Panc1 (cell line): ENCODE measurements at regions not wholly inside any gene's neighbourhood (a gene's known extent, or its start where the extent isn't known, plus 50 kb on each side); places are given as distances from the start of the nearest gene placed in this dataset.

Experiments used
- ATAC-seq: fragments of 200-7000 bp; cut with Tn5 transposase; 2 replicates; pipeline ENCODE4 v1.9.1; 2020; ENCODE audit warnings: mild to moderate bottlenecking, moderate library complexity
- BruUV-seq: library from RNA; stranded (reverse); fragments of 400-500 nt; replicated peaks from 2 replicates; lab custom pipeline; 2021; lab: Mats Ljungman, UMichigan
- CTCF ChIA-PET: fragments of 300-600 bp; sonication (Branson Sonifier 250); formaldehyde crosslinking; loops from one replicate; lab custom pipeline; 2022; ENCODE audit warnings: antibody characterized with exemption; lab: Charles Lee
- POLR2A ChIA-PET: fragments of 300-600 bp; sonication (Branson Sonifier 250); formaldehyde crosslinking; loops from one replicate; lab custom pipeline; 2022; ENCODE audit warnings: antibody characterized with exemption; lab: Charles Lee
- DNase-seq: peaks from one replicate; pipeline ENCODE4 v3.0.0-alpha.2; 2010; ENCODE audit warnings: low read depth, low spot score
- H3K27ac ChIP-seq: 2 replicates; pipeline ENCODE4 v1.5.1; 2011; ENCODE audit warnings: mild to moderate bottlenecking, low read length, inconsistent platforms
- H3K27me3 ChIP-seq: fragments of 200-500 bp; sonication (Bioruptor generic); 2 replicates; pipeline ENCODE4 v1.6.0; 2014; ENCODE audit warnings: low read length, inconsistent platforms; ENCODE audit not compliant: control insufficient read depth, insufficient read depth
- H3K36me3 ChIP-seq: fragments of 200-500 bp; sonication (Bioruptor generic); 2 replicates; pipeline ENCODE4 v1.5.1; 2014; ENCODE audit warnings: inconsistent platforms, mild to moderate bottlenecking, low read length, moderate library complexity; ENCODE audit not compliant: control insufficient read depth, insufficient read depth
- H3K4me1 ChIP-seq: 2 replicates; pipeline ENCODE4 v1.5.1; 2011; ENCODE audit warnings: inconsistent platforms, mild to moderate bottlenecking, low read length, moderate library complexity; ENCODE audit not compliant: control insufficient read depth, insufficient read depth
- H3K4me3 ChIP-seq, 2 experiments: 2 replicates each; pipeline ENCODE4 v1.5.1; 2011 to 2012; ENCODE audit warnings: low read depth in 2 of 2, low read length in 2 of 2, mild to moderate bottlenecking in 2 of 2, inconsistent platforms in 1 of 2, moderate library complexity in 1 of 2
- H3K9me3 ChIP-seq: fragments of 200-500 bp; sonication (Bioruptor generic); 2 replicates; pipeline ENCODE4 v1.5.1; 2014; ENCODE audit warnings: low read depth, mild to moderate bottlenecking, inconsistent platforms, low read length, moderate library complexity; ENCODE audit not compliant: control insufficient read depth, insufficient read depth
- POLR2AphosphoS5 ChIP-seq: IDR thresholded peaks from 2 replicates; pipeline ENCODE4 v1.6.1; 2012; ENCODE audit warnings: mild to moderate bottlenecking, low read depth, low read length, moderate library complexity
- SIN3A ChIP-seq: IDR thresholded peaks from 2 replicates; pipeline ENCODE4 v1.6.1; 2012; ENCODE audit warnings: low read depth, mild to moderate bottlenecking, low read length, moderate library complexity, borderline replicate concordance; ENCODE audit not compliant: insufficient read depth
- TCF7L2 ChIP-seq: IDR thresholded peaks from 2 replicates; pipeline ENCODE4 v1.6.1; 2011; ENCODE audit warnings: mild to moderate bottlenecking, low read depth, low read length, inconsistent platforms
- in situ Hi-C: cut with HindIII; loops from 2 replicates; pipeline ENCODE4 v1.10.0; 2016; ENCODE audit warnings: low sequenced_read_pairs, low pct_unique_long_range_greater_than_20kb
- intact Hi-C: fragments of 100-400 bp; cut with micrococcal nuclease; formaldehyde crosslinking; loops from one replicate; pipeline ENCODE4 v1.10.0; 2022; ENCODE audit not compliant: unreplicated experiment
- TF ChIP-seq, protein P1 (sequence below): fragments of 450-650 bp; IDR thresholded peaks from 2 replicates; pipeline ENCODE4 v1.5.1; 2017; ENCODE audit warnings: mild to moderate bottlenecking
- TF ChIP-seq, protein P2 (sequence below), 2 experiments: IDR thresholded peaks; 2 replicates each; pipeline ENCODE4 v1.6.1; 2011 to 2012; ENCODE audit warnings: low read depth in 2 of 2, control low read depth in 1 of 2, low read length in 1 of 2, mild to moderate bottlenecking in 1 of 2, moderate library complexity in 1 of 2; ENCODE audit not compliant: insufficient read depth in 1 of 2

DNA sequence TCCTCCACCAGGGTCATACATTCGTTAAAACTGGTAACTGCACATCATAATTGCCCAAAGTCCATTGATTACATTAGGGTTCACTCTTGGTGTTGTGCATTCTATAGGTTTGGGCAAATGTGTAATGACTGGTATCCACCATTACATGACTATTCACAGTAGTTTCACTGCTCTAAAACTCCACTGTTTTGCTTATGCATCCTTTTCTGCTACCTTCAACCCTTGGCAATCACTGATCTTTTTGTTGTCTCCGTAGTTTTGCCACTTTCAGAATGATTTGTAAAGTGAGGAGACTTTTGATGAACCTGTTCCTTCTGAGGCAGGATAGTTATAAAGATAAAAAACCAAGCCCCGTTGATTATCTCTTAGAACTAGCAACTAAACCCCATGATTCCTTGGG is 187.3 kb upstream of the MCHR2 start:
- in situ Hi-C loops (no loop called here), intact Hi-C loops (no loop called here)
- no TSS peak for BruUV-seq
- DNase-seq (no peak), ATAC-seq (no peak)
- Histone ChIP-seq H3K27me3 (no peaks in the 10 kb centered on the region), H3K9me3 (no peaks in the 10 kb centered on the region), H3K4me1 (no peaks in the 10 kb centered on the region), H3K36me3 (no peaks in the 10 kb centered on the region), H3K4me3 (no peak overlapping the region), H3K27ac (no peak overlapping the region)
- TF ChIP-seq, protein P1, sequence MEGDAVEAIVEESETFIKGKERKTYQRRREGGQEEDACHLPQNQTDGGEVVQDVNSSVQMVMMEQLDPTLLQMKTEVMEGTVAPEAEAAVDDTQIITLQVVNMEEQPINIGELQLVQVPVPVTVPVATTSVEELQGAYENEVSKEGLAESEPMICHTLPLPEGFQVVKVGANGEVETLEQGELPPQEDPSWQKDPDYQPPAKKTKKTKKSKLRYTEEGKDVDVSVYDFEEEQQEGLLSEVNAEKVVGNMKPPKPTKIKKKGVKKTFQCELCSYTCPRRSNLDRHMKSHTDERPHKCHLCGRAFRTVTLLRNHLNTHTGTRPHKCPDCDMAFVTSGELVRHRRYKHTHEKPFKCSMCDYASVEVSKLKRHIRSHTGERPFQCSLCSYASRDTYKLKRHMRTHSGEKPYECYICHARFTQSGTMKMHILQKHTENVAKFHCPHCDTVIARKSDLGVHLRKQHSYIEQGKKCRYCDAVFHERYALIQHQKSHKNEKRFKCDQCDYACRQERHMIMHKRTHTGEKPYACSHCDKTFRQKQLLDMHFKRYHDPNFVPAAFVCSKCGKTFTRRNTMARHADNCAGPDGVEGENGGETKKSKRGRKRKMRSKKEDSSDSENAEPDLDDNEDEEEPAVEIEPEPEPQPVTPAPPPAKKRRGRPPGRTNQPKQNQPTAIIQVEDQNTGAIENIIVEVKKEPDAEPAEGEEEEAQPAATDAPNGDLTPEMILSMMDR = no peak
- TF ChIP-seq TCF7L2 (no peak), POLR2AphosphoS5 (no peak), SIN3A (no peak)
- TF ChIP-seq, protein P2, sequence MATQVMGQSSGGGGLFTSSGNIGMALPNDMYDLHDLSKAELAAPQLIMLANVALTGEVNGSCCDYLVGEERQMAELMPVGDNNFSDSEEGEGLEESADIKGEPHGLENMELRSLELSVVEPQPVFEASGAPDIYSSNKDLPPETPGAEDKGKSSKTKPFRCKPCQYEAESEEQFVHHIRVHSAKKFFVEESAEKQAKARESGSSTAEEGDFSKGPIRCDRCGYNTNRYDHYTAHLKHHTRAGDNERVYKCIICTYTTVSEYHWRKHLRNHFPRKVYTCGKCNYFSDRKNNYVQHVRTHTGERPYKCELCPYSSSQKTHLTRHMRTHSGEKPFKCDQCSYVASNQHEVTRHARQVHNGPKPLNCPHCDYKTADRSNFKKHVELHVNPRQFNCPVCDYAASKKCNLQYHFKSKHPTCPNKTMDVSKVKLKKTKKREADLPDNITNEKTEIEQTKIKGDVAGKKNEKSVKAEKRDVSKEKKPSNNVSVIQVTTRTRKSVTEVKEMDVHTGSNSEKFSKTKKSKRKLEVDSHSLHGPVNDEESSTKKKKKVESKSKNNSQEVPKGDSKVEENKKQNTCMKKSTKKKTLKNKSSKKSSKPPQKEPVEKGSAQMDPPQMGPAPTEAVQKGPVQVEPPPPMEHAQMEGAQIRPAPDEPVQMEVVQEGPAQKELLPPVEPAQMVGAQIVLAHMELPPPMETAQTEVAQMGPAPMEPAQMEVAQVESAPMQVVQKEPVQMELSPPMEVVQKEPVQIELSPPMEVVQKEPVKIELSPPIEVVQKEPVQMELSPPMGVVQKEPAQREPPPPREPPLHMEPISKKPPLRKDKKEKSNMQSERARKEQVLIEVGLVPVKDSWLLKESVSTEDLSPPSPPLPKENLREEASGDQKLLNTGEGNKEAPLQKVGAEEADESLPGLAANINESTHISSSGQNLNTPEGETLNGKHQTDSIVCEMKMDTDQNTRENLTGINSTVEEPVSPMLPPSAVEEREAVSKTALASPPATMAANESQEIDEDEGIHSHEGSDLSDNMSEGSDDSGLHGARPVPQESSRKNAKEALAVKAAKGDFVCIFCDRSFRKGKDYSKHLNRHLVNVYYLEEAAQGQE (IDR thresholded peaks at IDR 0.05; ENCODE audit: insufficient read depth in 1 of 2, low read depth in 2 of 2, low read length in 1 of 2) = no peak
- POLR2A ChIA-PET = no interaction called here
- CTCF ChIA-PET = no interaction called here

DNA sequence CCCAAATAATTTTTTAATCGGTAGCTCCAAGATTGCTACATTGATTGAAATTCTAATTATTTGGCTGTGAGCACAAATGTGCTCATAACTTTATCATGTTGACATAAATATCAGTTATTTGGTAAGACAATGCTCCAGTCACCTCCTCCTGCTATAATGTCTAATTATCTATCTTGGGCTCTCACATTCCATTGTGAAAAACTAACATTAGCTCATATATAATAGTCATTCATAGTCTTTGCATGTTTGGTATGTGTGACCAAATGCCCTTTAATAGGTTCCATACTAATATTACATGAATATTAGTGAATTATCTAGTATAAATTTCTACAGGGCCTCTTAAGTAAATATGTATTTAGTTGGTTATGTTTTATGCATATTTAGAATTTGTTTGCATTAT is 185.6 kb upstream of the MCHR2 start:
- H3K27ac ChIP-seq = no peak overlapping the region
- no peaks in the 10 kb centered on the region for H3K36me3 ChIP-seq
- CTCF ChIA-PET = no interaction called here
- no peak overlapping the region for H3K4me3 ChIP-seq
- no peak for DNase-seq
- POLR2A ChIA-PET = no interaction called here
- no peaks in the 10 kb centered on the region for H3K9me3 ChIP-seq
- no peak for ATAC-seq
- in situ Hi-C loops (no loop called here), intact Hi-C loops (no loop called here)
- BruUV-seq = no TSS peak
- no peaks in the 10 kb centered on the region for H3K27me3 ChIP-seq
- H3K4me1 ChIP-seq = no peaks in the 10 kb centered on the region
- TF ChIP-seq POLR2AphosphoS5 (no peak), SIN3A (no peak), TCF7L2 (no peak)
- TF ChIP-seq, protein P2 (IDR thresholded peaks at IDR 0.05; ENCODE audit: insufficient read depth in 1 of 2, low read depth in 2 of 2, low read length in 1 of 2) = no peak
- TF ChIP-seq, protein P1 = no peak
